Fibroblast of lung (primary cell): ENCODE measurements at regions not wholly inside any gene's neighbourhood (a gene's known extent, or its start where the extent isn't known, plus 50 kb on each side); places are given as distances from the start of the nearest gene placed in this dataset.

Experiments
- DNase-seq, 2 donors: peaks; one replicate each; pipeline versions ENCODE4 v3.0.0 to v3.0.0-alpha.2; 2010; ENCODE audit warnings: low read depth in 2 of 2
- H2AFZ ChIP-seq: 2 replicates; pipeline ENCODE4 v1.5.1; 2012; ENCODE audit warnings: low read length, control low read depth, inconsistent platforms
- H3K27ac ChIP-seq: 2 replicates; pipeline ENCODE4 v1.5.1; 2011; ENCODE audit warnings: low read length, control low read depth; ENCODE audit not compliant: insufficient read depth
- H3K27me3 ChIP-seq: 2 replicates; pipeline ENCODE4 v1.5.1; 2011; ENCODE audit warnings: mild to moderate bottlenecking, low read length; ENCODE audit not compliant: control insufficient read depth, insufficient read depth
- H3K36me3 ChIP-seq: 2 replicates; pipeline ENCODE4 v1.5.1; 2011; ENCODE audit warnings: low read length; ENCODE audit not compliant: control insufficient read depth, insufficient read depth
- H3K4me1 ChIP-seq: 2 replicates; pipeline ENCODE4 v1.5.1; 2011; ENCODE audit warnings: low read length; ENCODE audit not compliant: control insufficient read depth, insufficient read depth; ENCODE audit errors: extremely low read depth
- H3K4me2 ChIP-seq: 2 replicates; pipeline ENCODE4 v1.5.1; 2011; ENCODE audit warnings: low read length, control low read depth; ENCODE audit not compliant: insufficient read depth; ENCODE audit errors: extremely low read depth
- H3K4me3 ChIP-seq, 4 experiments: fragments of 200-600 bp in 1 of 4; sonication (generic) in 1 of 4; replicated peaks in 1 of 4; 2 replicates each; pipeline ENCODE4 v1.5.1; 2011 to 2016; ENCODE audit warnings: low read length in 4 of 4, low read depth in 3 of 4, mild to moderate bottlenecking in 3 of 4, control low read depth in 2 of 4, inconsistent platforms in 1 of 4, mixed read lengths in 1 of 4; ENCODE audit not compliant: insufficient read depth in 1 of 4; ENCODE audit errors: control extremely low read depth in 1 of 4
- H3K79me2 ChIP-seq: 2 replicates; pipeline ENCODE4 v1.5.1; 2012; ENCODE audit warnings: mild to moderate bottlenecking, low read length, inconsistent platforms; ENCODE audit not compliant: control insufficient read depth, insufficient read depth
- H3K9ac ChIP-seq: 2 replicates; pipeline ENCODE4 v1.5.1; 2011; ENCODE audit warnings: mild to moderate bottlenecking, low read length, control low read depth; ENCODE audit not compliant: insufficient read depth
- H3K9me3 ChIP-seq: 2 replicates; pipeline ENCODE4 v1.5.1; 2012; ENCODE audit warnings: low read depth, low read length; ENCODE audit not compliant: control insufficient read depth, insufficient read depth
- H4K20me1 ChIP-seq: 2 replicates; pipeline ENCODE4 v1.5.1; 2011; ENCODE audit warnings: low read length; ENCODE audit not compliant: control insufficient read depth, insufficient read depth; ENCODE audit errors: extremely low read depth
- CTCF ChIP-seq, 2 donors: IDR thresholded peaks in 1 of 2; conservative IDR thresholded peaks in 1 of 2; 1 replicate in 1 of 2; 2 replicates in 1 of 2; pipeline ENCODE4 v1.5.1; 2011 to 2012; ENCODE audit warnings: low read length in 2 of 2, control low read depth in 1 of 2, inconsistent platforms in 1 of 2, low read depth in 1 of 2, mild to moderate bottlenecking in 1 of 2
- EZH2 ChIP-seq: IDR thresholded peaks from 2 replicates; pipeline ENCODE4 v1.5.1; 2012; ENCODE audit warnings: low read length, control low read depth, mild to moderate bottlenecking; ENCODE audit errors: missing control alignments

GRCh38 chr17:31654936-31655335, 204.1 kb downstream of the COPRS start:
- peaks cover 4% of the 10 kb centered on the region for H3K27me3 ChIP-seq
- no peaks in the 10 kb centered on the region for H3K9me3 ChIP-seq
- DNase-seq, result peak in 1 of 2 donors; percentile 25
- no peak overlapping the region for H3K4me3 ChIP-seq
- H3K9ac ChIP-seq, result no peak overlapping the region
- TF ChIP-seq CTCF (conservative IDR thresholded peaks at IDR 0.05 in 1 of 2, IDR thresholded peaks at IDR 0.05 in 1 of 2; ENCODE audit: low read depth in 1 of 2, low read length in 2 of 2) (no peak), EZH2 (no peak)
- H3K36me3 ChIP-seq, result no peaks in the 10 kb centered on the region
- no peaks in the 10 kb centered on the region for H3K4me1 ChIP-seq
- no peaks in the 10 kb centered on the region for H3K79me2 ChIP-seq
- H3K27ac ChIP-seq, result no peak overlapping the region
- no peak overlapping the region for H2AFZ ChIP-seq
- H3K4me2 ChIP-seq, result no peak overlapping the region
- H4K20me1 ChIP-seq, result no peaks in the 10 kb centered on the region

- H3K36me3 ChIP-seq, result no peaks in the 10 kb centered on the region
- H4K20me1 ChIP-seq, result no peaks in the 10 kb centered on the region
- H3K79me2 ChIP-seq, result no peaks in the 10 kb centered on the region
- no peak overlapping the region for H3K4me2 ChIP-seq
- H3K4me1 ChIP-seq, result no peaks in the 10 kb centered on the region
- peak in 1 of 2 donors; percentile 21 for DNase-seq
- no peak overlapping the region for H3K27ac ChIP-seq
- no peaks in the 10 kb centered on the region for H3K9me3 ChIP-seq
- H2AFZ ChIP-seq, result no peak overlapping the region
- no peak overlapping the region for H3K9ac ChIP-seq
- H3K4me3 ChIP-seq, result no peak overlapping the region
- H3K27me3 ChIP-seq, result peaks cover 4% of the 10 kb centered on the region
- TF ChIP-seq EZH2, result no peak
- no peak for TF ChIP-seq CTCF (conservative IDR thresholded peaks at IDR 0.05 in 1 of 2, IDR thresholded peaks at IDR 0.05 in 1 of 2; ENCODE audit: low read depth in 1 of 2, low read length in 2 of 2)
These were observed 205.4 kb downstream of the COPRS start for GRCh38 chr17:31653691-31654090.

- no peaks in the 10 kb centered on the region for H3K4me1 ChIP-seq
- H3K79me2 ChIP-seq, result no peaks in the 10 kb centered on the region
- no peaks in the 10 kb centered on the region for H3K27me3 ChIP-seq
- no peak overlapping the region for H3K27ac ChIP-seq
- H3K4me3 ChIP-seq, result no peak overlapping the region
- no peak overlapping the region for H3K9ac ChIP-seq
- no peaks in the 10 kb centered on the region for H3K9me3 ChIP-seq
- H4K20me1 ChIP-seq, result no peaks in the 10 kb centered on the region
- H3K4me2 ChIP-seq, result no peak overlapping the region
- no peak for DNase-seq
- TF ChIP-seq EZH2 (no peak), CTCF (conservative IDR thresholded peaks at IDR 0.05 in 1 of 2, IDR thresholded peaks at IDR 0.05 in 1 of 2; ENCODE audit: low read depth in 1 of 2, low read length in 2 of 2) (no peak)
- H3K36me3 ChIP-seq, result no peaks in the 10 kb centered on the region
- no peak overlapping the region for H2AFZ ChIP-seq
These were observed 208.1 kb downstream of the COPRS start for GRCh38 chr17:31650756-31651520.
